ENCODE measurements at regions not wholly inside any gene's neighbourhood (a gene's known extent, or its start where the extent isn't known, plus 50 kb on each side); places are given as distances from the start of the nearest gene placed in this dataset.

DNA sequence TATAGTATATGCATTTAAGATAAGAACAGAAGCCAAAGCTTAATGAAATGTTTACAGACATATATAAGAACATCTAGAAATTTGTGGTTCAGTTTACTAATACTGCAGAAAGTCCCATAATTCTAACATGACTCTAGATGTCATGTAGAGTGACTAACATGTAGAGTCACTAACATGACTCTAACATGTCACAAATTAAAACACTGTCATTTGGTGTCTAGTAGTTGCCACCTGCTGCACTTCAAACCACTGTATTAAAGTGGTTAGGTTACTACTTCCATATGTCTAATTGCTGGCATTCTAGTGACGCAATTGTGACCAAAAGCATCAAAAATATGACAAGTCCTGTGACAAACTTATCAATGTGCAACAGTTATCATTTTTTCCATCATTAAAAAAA, 100.2 kb upstream of the WDR75 start:
- TF ChIP-seq, protein P1, sequence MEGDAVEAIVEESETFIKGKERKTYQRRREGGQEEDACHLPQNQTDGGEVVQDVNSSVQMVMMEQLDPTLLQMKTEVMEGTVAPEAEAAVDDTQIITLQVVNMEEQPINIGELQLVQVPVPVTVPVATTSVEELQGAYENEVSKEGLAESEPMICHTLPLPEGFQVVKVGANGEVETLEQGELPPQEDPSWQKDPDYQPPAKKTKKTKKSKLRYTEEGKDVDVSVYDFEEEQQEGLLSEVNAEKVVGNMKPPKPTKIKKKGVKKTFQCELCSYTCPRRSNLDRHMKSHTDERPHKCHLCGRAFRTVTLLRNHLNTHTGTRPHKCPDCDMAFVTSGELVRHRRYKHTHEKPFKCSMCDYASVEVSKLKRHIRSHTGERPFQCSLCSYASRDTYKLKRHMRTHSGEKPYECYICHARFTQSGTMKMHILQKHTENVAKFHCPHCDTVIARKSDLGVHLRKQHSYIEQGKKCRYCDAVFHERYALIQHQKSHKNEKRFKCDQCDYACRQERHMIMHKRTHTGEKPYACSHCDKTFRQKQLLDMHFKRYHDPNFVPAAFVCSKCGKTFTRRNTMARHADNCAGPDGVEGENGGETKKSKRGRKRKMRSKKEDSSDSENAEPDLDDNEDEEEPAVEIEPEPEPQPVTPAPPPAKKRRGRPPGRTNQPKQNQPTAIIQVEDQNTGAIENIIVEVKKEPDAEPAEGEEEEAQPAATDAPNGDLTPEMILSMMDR (IDR thresholded peaks at IDR 0.05; ENCODE audit: poor library complexity), result no peak
- TF ChIP-seq EZH2 (IDR thresholded peaks at IDR 0.05; ENCODE audit: borderline replicate concordance), result no peak
- TF ChIP-seq EZH2phosphoT487 (IDR thresholded peaks at IDR 0.05; ENCODE audit: low read depth, severe bottlenecking, unreplicated experiment), result no peak
